ENCODE measurements at regions not wholly inside any gene's neighbourhood (a gene's known extent, or its start where the extent isn't known, plus 50 kb on each side); places are given as distances from the start of the nearest gene placed in this dataset.

DNA sequence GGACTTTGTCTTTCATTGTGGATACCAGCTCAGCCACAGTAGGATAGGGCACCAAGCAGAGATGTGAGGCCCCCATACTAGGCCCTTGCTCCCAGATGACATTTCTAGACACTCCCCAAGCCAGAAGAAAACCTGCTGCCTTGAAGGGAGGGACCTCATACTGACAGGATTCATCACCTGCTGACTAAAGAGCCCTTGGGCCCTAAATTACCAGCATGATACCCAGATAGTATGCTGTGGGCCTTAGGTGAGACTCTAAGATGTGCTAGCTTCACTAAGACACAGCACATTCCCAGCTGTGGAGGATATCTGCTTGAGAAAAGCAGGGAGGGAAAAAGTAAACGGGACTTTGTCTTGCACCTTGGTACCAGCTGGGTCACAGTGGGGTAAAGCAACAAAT is 324.0 kb downstream of the TBL1XR1 start:
- Histone ChIP-seq H3K36me3 (ENCODE audit: low read depth) (no peaks in the 10 kb centered on the region), H4K20me1 (ENCODE audit: insufficient read depth) (no peaks in the 10 kb centered on the region), H3K27ac (no peak overlapping the region), H3K4me1 (replicated peaks; ENCODE audit: insufficient read depth) (no peaks in the 10 kb centered on the region), H3K9me3 (ENCODE audit: insufficient read depth, low read depth) (0 out of 2 replicates have a peak, but pooled peaks cover 8% of the 10 kb centered on the region), H2AFZ (no peak overlapping the region), H3K27me3 (ENCODE audit: insufficient read depth, low read depth) (no peaks in the 10 kb centered on the region), H3K4me3 (no peak overlapping the region), H3K79me2 (ENCODE audit: low read depth) (no peaks in the 10 kb centered on the region), H3K9me2 (ENCODE audit: insufficient read depth) (no peaks in the 10 kb centered on the region), H3K4me2 (no peak overlapping the region), H3F3A (ENCODE audit: insufficient read depth, low read depth) (no peaks in the 10 kb centered on the region)
- ChIA-PET CTCF (interaction anchor here (0.6 to 1.2 kb wide), 2 partner anchors 64 to 1169 kb away, joined by 3 to 4 read pairs; no protein-coding TSS in a partner anchor), POLR2A (ENCODE audit: unreplicated experiment) (no interaction called here)
- DNase-seq: no peak
- TF ChIP-seq, protein P1, sequence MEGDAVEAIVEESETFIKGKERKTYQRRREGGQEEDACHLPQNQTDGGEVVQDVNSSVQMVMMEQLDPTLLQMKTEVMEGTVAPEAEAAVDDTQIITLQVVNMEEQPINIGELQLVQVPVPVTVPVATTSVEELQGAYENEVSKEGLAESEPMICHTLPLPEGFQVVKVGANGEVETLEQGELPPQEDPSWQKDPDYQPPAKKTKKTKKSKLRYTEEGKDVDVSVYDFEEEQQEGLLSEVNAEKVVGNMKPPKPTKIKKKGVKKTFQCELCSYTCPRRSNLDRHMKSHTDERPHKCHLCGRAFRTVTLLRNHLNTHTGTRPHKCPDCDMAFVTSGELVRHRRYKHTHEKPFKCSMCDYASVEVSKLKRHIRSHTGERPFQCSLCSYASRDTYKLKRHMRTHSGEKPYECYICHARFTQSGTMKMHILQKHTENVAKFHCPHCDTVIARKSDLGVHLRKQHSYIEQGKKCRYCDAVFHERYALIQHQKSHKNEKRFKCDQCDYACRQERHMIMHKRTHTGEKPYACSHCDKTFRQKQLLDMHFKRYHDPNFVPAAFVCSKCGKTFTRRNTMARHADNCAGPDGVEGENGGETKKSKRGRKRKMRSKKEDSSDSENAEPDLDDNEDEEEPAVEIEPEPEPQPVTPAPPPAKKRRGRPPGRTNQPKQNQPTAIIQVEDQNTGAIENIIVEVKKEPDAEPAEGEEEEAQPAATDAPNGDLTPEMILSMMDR (conservative IDR thresholded peaks at IDR 0.05): no peak
- no peak for TF ChIP-seq EZH2 (IDR thresholded peaks at IDR 0.05; ENCODE audit: low read depth)
- no TSS peak for BruUV-seq (replicated peaks)
- intact Hi-C loops (cut with micrococcal nuclease; ENCODE audit: unreplicated experiment): loop anchor here (5.0 kb wide), 1 partner anchor 106 kb away; no protein-coding TSS in a partner anchor

- DNase-seq: peak; percentile 34 to 58
- Histone ChIP-seq H2AFZ (no peak overlapping the region), H3K36me3 (ENCODE audit: low read depth) (no peaks in the 10 kb centered on the region), H3F3A (ENCODE audit: insufficient read depth, low read depth) (no peaks in the 10 kb centered on the region), H3K9me3 (ENCODE audit: insufficient read depth, low read depth) (0 out of 2 replicates have a peak, but pooled peaks cover 8% of the 10 kb centered on the region), H3K27ac (no peak overlapping the region), H3K4me2 (no peak overlapping the region), H3K27me3 (ENCODE audit: insufficient read depth, low read depth) (no peaks in the 10 kb centered on the region), H4K20me1 (ENCODE audit: insufficient read depth) (no peaks in the 10 kb centered on the region), H3K79me2 (ENCODE audit: low read depth) (no peaks in the 10 kb centered on the region), H3K4me1 (replicated peaks; ENCODE audit: insufficient read depth) (no peaks in the 10 kb centered on the region), H3K9me2 (ENCODE audit: insufficient read depth) (no peaks in the 10 kb centered on the region), H3K4me3 (no peak overlapping the region)
- TF ChIP-seq, protein P1 (conservative IDR thresholded peaks at IDR 0.05): peak; percentile 89
- TF ChIP-seq EZH2 (IDR thresholded peaks at IDR 0.05; ENCODE audit: low read depth): no peak
- ChIA-PET POLR2A (ENCODE audit: unreplicated experiment) (no interaction called here), CTCF (interaction anchor here (0.6 to 1.2 kb wide), 4 partner anchors 65 to 1168 kb away, joined by 3 to 5 read pairs (median 4); no protein-coding TSS in a partner anchor)
- intact Hi-C loops (cut with micrococcal nuclease; ENCODE audit: unreplicated experiment): loop anchor here (1.0 to 5.0 kb wide), 2 partner anchors 67 to 105 kb away; no protein-coding TSS in a partner anchor
- BruUV-seq (replicated peaks): no TSS peak
Measured at GRCh38 chr3:176872771-176873209, 324.5 kb downstream of the TBL1XR1 start.

DNA sequence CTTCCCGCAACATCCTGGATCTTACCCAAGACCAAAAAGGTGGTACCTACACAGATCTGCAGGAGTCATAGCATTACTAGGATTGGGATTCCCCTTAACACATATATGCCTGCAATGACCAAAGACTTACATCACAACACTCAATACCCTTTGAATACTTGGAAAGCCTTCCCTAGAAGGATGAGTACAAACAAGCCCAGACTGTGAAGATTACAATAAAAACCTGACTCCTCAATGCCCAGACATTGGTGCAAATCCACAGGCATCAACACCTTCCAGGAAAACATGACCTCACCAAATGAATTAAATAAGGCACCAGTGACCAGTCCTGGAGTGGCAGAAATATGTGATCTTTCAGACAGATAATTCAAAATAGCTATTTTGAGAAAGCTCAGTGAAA is 326.8 kb downstream of the TBL1XR1 start:
- Histone ChIP-seq H3K79me2 (ENCODE audit: low read depth) (no peaks in the 10 kb centered on the region), H3K27me3 (ENCODE audit: insufficient read depth, low read depth) (no peaks in the 10 kb centered on the region), H3K36me3 (ENCODE audit: low read depth) (no peaks in the 10 kb centered on the region), H2AFZ (no peak overlapping the region), H3K9me3 (ENCODE audit: insufficient read depth, low read depth) (0 out of 2 replicates have a peak, but pooled peaks cover 8% of the 10 kb centered on the region), H3K4me3 (no peak overlapping the region), H3K4me1 (replicated peaks; ENCODE audit: insufficient read depth) (no peaks in the 10 kb centered on the region), H3K9me2 (ENCODE audit: insufficient read depth) (no peaks in the 10 kb centered on the region), H3F3A (ENCODE audit: insufficient read depth, low read depth) (no peaks in the 10 kb centered on the region), H3K27ac (no peak overlapping the region), H3K4me2 (no peak overlapping the region), H4K20me1 (ENCODE audit: insufficient read depth) (no peaks in the 10 kb centered on the region)
- no peak for DNase-seq
- intact Hi-C loops (cut with micrococcal nuclease; ENCODE audit: unreplicated experiment): loop anchor here (5.0 kb wide), 1 partner anchor 103 kb away; no protein-coding TSS in a partner anchor
- POLR2A ChIA-PET (ENCODE audit: unreplicated experiment): no interaction called here
- TF ChIP-seq, protein P1 (conservative IDR thresholded peaks at IDR 0.05): no peak
- TF ChIP-seq EZH2 (IDR thresholded peaks at IDR 0.05; ENCODE audit: low read depth): no peak
- CTCF ChIA-PET: no interaction called here
- BruUV-seq (replicated peaks): no TSS peak

All from PC-9 (cell line).